Right lobe of liver (tissue), 4 donors: ENCODE measurements at regions not wholly inside any gene's neighbourhood (a gene's known extent, or its start where the extent isn't known, plus 50 kb on each side); places are given as distances from the start of the nearest gene placed in this dataset.

Experiments used
- CTCF ChIP-seq, 4 donors: fragments of 200-600 bp in 3 of 4; fragments of 450-650 bp in 1 of 4; IDR thresholded peaks; one replicate each; pipeline versions ENCODE4 v1.5.1 to v1.8.0; 2016 to 2022; ENCODE audit warnings: antibody characterized with exemption in 4 of 4, mild to moderate bottlenecking in 2 of 4
- POLR2A ChIP-seq: fragments of 450-650 bp; IDR thresholded peaks from one replicate; pipeline ENCODE4 v1.6.1; 2017; ENCODE audit warnings: antibody characterized with exemption, mild to moderate bottlenecking
- donor health status: DM: no; HTN: no; CAD: no.
- donor health status: DM: no; HTN: no; CAD: no.
- donor health status: DM: no; HTN: yes; CAD: no.

GRCh38 chr6:84456803-84457202 is 229.4 kb upstream of the CEP162 start:
- TF ChIP-seq CTCF (IDR thresholded peaks at IDR 0.05) = no peak
- no peak for TF ChIP-seq POLR2A
